Right cardiac atrium (tissue), 5 donors: ENCODE measurements at regions not wholly inside any gene's neighbourhood (a gene's known extent, or its start where the extent isn't known, plus 50 kb on each side); places are given as distances from the start of the nearest gene placed in this dataset.

ENCODE experiments used
- ATAC-seq, 2 donors: fragments of 200-7000 bp; cut with Tn5 transposase; one replicate each; pipeline versions ENCODE4 v1.8.0 to v1.9.1; 2020; ENCODE audit warnings: moderate library complexity in 2 of 2, mild to moderate bottlenecking in 1 of 2
- DNase-seq, 3 donors: peaks; one replicate each; pipeline ENCODE4 v3.0.0-alpha.2; 2020
- H3K27ac ChIP-seq: one replicate; pipeline ENCODE4 v1.5.1; 2013; ENCODE audit warnings: mild to moderate bottlenecking, low read length, control low read depth, moderate library complexity
- H3K27me3 ChIP-seq: one replicate; pipeline ENCODE4 v1.6.1; 2013; ENCODE audit not compliant: control insufficient read depth, insufficient read depth
- H3K4me1 ChIP-seq: one replicate; pipeline ENCODE4 v1.6.1; 2013; ENCODE audit warnings: low read length; ENCODE audit not compliant: control insufficient read depth, insufficient read depth
- H3K4me3 ChIP-seq: one replicate; pipeline ENCODE4 v1.5.1; 2013; ENCODE audit warnings: low read length, control low read depth
- H3K9me3 ChIP-seq: one replicate; pipeline ENCODE4 v1.6.1; 2013; ENCODE audit warnings: low read length; ENCODE audit not compliant: control insufficient read depth
- WGBS: extraction: QIAGEN DNeasy Blood & Tissue Kit; methylation state at CpG from one replicate; pipeline ENCODE4 v1.1.7; 2013; 5-methylcytosine and 5-hydroxymethylcytosine counted together
- intact Hi-C, 4 donors: fragments of 100-400 bp; cut with DNase I; formaldehyde crosslinking; loops; one replicate each; pipeline versions ENCODE4 v1.11.0 to v1.14.0; 2022 to 2023
- donor health status: healthy with polysubstance abuse.
- donor health status: DM: no; HTN: yes; CAD: no.
- donor health status: DM: no; HTN: no; CAD: no.
- donor health status: DM: no; HTN: yes; CAD: no; lungs with severe emphysema.
- donor health status: DM: yes; HTN: yes; CAD: no.

- Histone ChIP-seq H3K27me3 (no peaks in the 10 kb centered on the region), H3K9me3 (peaks cover 1% of the 10 kb centered on the region), H3K27ac (no peak overlapping the region), H3K4me1 (no peaks in the 10 kb centered on the region), H3K4me3 (no peak overlapping the region)
- WGBS = 74% methylated on average over 2 of the region's 2 CpGs
- DNase-seq (no peak), ATAC-seq (no peak)
- intact Hi-C loops = no loop called here
Measured at GRCh38 chr9:108688676-108689075, 167.1 kb downstream of the ACTL7B start.

- DNase-seq = no peak
- Histone ChIP-seq H3K9me3 (peaks cover 1% of the 10 kb centered on the region), H3K4me3 (no peak overlapping the region), H3K27ac (no peak overlapping the region), H3K4me1 (no peaks in the 10 kb centered on the region), H3K27me3 (no peaks in the 10 kb centered on the region)
- 79% methylated on average over 3 of the region's 3 CpGs for WGBS
- intact Hi-C loops = no loop called here
- no peak for ATAC-seq
Measured at GRCh38 chr9:108688051-108688450, 167.7 kb downstream of the ACTL7B start.

- WGBS = 67% methylated on average over 8 of the region's 8 CpGs
Measured at GRCh38 chr9:108687006-108687987, 168.5 kb downstream of the ACTL7B start.

GRCh38 chr9:108684288-108685025 lies 171.3 kb downstream of the ACTL7B start:
- H3K4me1 ChIP-seq = no peaks in the 10 kb centered on the region
- DNase-seq (no peak), ATAC-seq (no peak)
- H3K27ac ChIP-seq = no peak overlapping the region
- H3K9me3 ChIP-seq = peaks cover 1% of the 10 kb centered on the region
- intact Hi-C loops = no loop called here
- 90% methylated on average over 4 of the region's 4 CpGs for WGBS
- no peak overlapping the region for H3K4me3 ChIP-seq
- H3K27me3 ChIP-seq = no peaks in the 10 kb centered on the region

More at GRCh38 chr9:108687006-108687987, 168.5 kb downstream of the ACTL7B start:
- ATAC-seq (no peak), DNase-seq (no peak)
- Histone ChIP-seq H3K27ac (no peak overlapping the region), H3K27me3 (no peaks in the 10 kb centered on the region), H3K4me3 (no peak overlapping the region), H3K4me1 (no peaks in the 10 kb centered on the region), H3K9me3 (peaks cover 1% of the 10 kb centered on the region)
- intact Hi-C loops = no loop called here

GRCh38 chr9:108683245-108683644 lies 172.5 kb downstream of the ACTL7B start:
- DNase-seq = no peak
- Histone ChIP-seq H3K9me3 (peaks cover 1% of the 10 kb centered on the region), H3K4me1 (no peaks in the 10 kb centered on the region), H3K27ac (no peak overlapping the region), H3K27me3 (no peaks in the 10 kb centered on the region), H3K4me3 (no peak overlapping the region)
- no peak for ATAC-seq
- WGBS = 92% methylated on average over 5 of the region's 5 CpGs
- intact Hi-C loops = no loop called here

- no peaks in the 10 kb centered on the region for H3K27me3 ChIP-seq
- H3K4me1 ChIP-seq = no peaks in the 10 kb centered on the region
- DNase-seq (no peak), ATAC-seq (no peak)
- peaks cover 1% of the 10 kb centered on the region for H3K9me3 ChIP-seq
- H3K27ac ChIP-seq = no peak overlapping the region
- WGBS = 89% methylated on average over 10 of the region's 10 CpGs
- H3K4me3 ChIP-seq = no peak overlapping the region
- intact Hi-C loops = no loop called here
Measured at GRCh38 chr9:108681851-108682590, 173.8 kb downstream of the ACTL7B start.

GRCh38 chr9:108680946-108681345 lies 174.8 kb downstream of the ACTL7B start:
- Histone ChIP-seq H3K9me3 (no peaks in the 10 kb centered on the region), H3K27me3 (no peaks in the 10 kb centered on the region), H3K27ac (no peak overlapping the region), H3K4me3 (no peak overlapping the region), H3K4me1 (no peaks in the 10 kb centered on the region)
- ATAC-seq (no peak), DNase-seq (no peak)
- WGBS = 86% methylated on average over 4 of the region's 4 CpGs
- intact Hi-C loops = no loop called here

- no peaks in the 10 kb centered on the region for H3K9me3 ChIP-seq
- intact Hi-C loops = no loop called here
- no peaks in the 10 kb centered on the region for H3K4me1 ChIP-seq
- DNase-seq (no peak), ATAC-seq (no peak)
- WGBS = 97% methylated on average over 6 of the region's 6 CpGs
- H3K27me3 ChIP-seq = no peaks in the 10 kb centered on the region
- H3K27ac ChIP-seq = no peak overlapping the region
- H3K4me3 ChIP-seq = no peak overlapping the region
Measured at GRCh38 chr9:108677776-108678175, 178.0 kb downstream of the ACTL7B start.

- Histone ChIP-seq H3K4me3 (no peak overlapping the region), H3K27ac (no peak overlapping the region), H3K27me3 (no peaks in the 10 kb centered on the region), H3K9me3 (no peaks in the 10 kb centered on the region), H3K4me1 (no peaks in the 10 kb centered on the region)
- DNase-seq (no peak), ATAC-seq (no peak)
- WGBS = 77% methylated on average over 4 of the region's 4 CpGs
- intact Hi-C loops = no loop called here
Measured at GRCh38 chr9:108676355-108676754, 179.4 kb downstream of the ACTL7B start.

- 83% methylated on average over 2 of the region's 2 CpGs for WGBS
- DNase-seq (no peak), ATAC-seq (no peak)
- no peaks in the 10 kb centered on the region for H3K9me3 ChIP-seq
- no peaks in the 10 kb centered on the region for H3K4me1 ChIP-seq
- no peaks in the 10 kb centered on the region for H3K27me3 ChIP-seq
- H3K4me3 ChIP-seq = no peak overlapping the region
- intact Hi-C loops = no loop called here
- H3K27ac ChIP-seq = no peak overlapping the region
Measured at GRCh38 chr9:108675708-108676107, 180.1 kb downstream of the ACTL7B start.
